ENCODE measurements at regions not wholly inside any gene's neighbourhood (a gene's known extent, or its start where the extent isn't known, plus 50 kb on each side); places are given as distances from the start of the nearest gene placed in this dataset.

DNA sequence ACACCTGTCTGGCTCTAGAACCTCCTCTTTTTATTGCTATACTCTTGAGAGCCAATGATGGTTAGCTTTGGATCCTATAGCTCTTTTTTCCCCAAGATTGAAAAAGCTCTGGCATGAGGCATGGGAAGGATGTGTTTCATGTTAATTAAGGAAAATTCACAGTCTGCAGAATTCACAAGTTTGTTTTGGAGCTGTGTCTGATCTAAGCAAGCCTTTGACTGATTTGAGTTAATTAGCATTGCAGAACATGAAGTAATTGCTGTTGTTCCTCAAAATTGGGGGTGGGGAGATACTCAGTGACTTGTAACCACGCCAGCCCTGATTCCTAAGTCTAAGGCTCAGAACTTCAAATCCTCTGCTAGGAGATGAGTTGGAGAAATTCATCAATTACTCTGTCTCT, 205.0 kb downstream of the SUDS3 start:
- TF ChIP-seq, protein P1, sequence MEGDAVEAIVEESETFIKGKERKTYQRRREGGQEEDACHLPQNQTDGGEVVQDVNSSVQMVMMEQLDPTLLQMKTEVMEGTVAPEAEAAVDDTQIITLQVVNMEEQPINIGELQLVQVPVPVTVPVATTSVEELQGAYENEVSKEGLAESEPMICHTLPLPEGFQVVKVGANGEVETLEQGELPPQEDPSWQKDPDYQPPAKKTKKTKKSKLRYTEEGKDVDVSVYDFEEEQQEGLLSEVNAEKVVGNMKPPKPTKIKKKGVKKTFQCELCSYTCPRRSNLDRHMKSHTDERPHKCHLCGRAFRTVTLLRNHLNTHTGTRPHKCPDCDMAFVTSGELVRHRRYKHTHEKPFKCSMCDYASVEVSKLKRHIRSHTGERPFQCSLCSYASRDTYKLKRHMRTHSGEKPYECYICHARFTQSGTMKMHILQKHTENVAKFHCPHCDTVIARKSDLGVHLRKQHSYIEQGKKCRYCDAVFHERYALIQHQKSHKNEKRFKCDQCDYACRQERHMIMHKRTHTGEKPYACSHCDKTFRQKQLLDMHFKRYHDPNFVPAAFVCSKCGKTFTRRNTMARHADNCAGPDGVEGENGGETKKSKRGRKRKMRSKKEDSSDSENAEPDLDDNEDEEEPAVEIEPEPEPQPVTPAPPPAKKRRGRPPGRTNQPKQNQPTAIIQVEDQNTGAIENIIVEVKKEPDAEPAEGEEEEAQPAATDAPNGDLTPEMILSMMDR (IDR thresholded peaks at IDR 0.05 in 2 of 3, conservative IDR thresholded peaks at IDR 0.05 in 1 of 3; ENCODE audit: insufficient read depth in 2 of 3, low read depth in 1 of 3, low read length in 3 of 3) = no peak
- no peak for TF ChIP-seq ZKSCAN1 (IDR thresholded peaks at IDR 0.05; ENCODE audit: low read depth, low read length)
- no peak for TF ChIP-seq NFE2L1 (tag; IDR thresholded peaks at IDR 0.05; ENCODE audit: borderline replicate concordance, low read depth)
- TF ChIP-seq, protein P2, sequence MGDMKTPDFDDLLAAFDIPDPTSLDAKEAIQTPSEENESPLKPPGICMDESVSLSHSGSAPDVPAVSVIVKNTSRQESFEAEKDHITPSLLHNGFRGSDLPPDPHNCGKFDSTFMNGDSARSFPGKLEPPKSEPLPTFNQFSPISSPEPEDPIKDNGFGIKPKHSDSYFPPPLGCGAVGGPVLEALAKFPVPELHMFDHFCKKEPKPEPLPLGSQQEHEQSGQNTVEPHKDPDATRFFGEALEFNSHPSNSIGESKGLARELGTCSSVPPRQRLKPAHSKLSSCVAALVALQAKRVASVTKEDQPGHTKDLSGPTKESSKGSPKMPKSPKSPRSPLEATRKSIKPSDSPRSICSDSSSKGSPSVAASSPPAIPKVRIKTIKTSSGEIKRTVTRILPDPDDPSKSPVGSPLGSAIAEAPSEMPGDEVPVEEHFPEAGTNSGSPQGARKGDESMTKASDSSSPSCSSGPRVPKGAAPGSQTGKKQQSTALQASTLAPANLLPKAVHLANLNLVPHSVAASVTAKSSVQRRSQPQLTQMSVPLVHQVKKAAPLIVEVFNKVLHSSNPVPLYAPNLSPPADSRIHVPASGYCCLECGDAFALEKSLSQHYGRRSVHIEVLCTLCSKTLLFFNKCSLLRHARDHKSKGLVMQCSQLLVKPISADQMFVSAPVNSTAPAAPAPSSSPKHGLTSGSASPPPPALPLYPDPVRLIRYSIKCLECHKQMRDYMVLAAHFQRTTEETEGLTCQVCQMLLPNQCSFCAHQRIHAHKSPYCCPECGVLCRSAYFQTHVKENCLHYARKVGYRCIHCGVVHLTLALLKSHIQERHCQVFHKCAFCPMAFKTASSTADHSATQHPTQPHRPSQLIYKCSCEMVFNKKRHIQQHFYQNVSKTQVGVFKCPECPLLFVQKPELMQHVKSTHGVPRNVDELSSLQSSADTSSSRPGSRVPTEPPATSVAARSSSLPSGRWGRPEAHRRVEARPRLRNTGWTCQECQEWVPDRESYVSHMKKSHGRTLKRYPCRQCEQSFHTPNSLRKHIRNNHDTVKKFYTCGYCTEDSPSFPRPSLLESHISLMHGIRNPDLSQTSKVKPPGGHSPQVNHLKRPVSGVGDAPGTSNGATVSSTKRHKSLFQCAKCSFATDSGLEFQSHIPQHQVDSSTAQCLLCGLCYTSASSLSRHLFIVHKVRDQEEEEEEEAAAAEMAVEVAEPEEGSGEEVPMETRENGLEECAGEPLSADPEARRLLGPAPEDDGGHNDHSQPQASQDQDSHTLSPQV (IDR thresholded peaks at IDR 0.05) = no peak
- no peak for TF ChIP-seq GATAD2A (IDR thresholded peaks at IDR 0.05)
- no peak for TF ChIP-seq ZNF232 (CRISPR knock-in tag; IDR thresholded peaks at IDR 0.05)
- no peak for TF ChIP-seq BDP1 (IDR thresholded peaks at IDR 0.05; ENCODE audit: insufficient read depth, insufficient read length)
- no peak for TF ChIP-seq TSC22D4 (tag; IDR thresholded peaks at IDR 0.05)
